NCI-H82 treated with DMSO at 0.1 percent for 48 hours (cell line): ENCODE measurements at regions not wholly inside any gene's neighbourhood (a gene's known extent, or its start where the extent isn't known, plus 50 kb on each side); places are given as distances from the start of the nearest gene placed in this dataset.
"Not testable (repeated sequence)": the region's sequence is repeated elsewhere in the genome, so short reads cannot be mapped to it uniquely, and the experiment has no call there.

ENCODE experiments used
- DNase-seq: peaks from one replicate; lab custom pipeline; 2025; ENCODE audit not compliant: unreplicated experiment; lab: John Stamatoyannopoulos, UW

GRCh38 chr13:44713788-44714469 lies 137.8 kb upstream of the TSC22D1 start:
- DNase-seq, result no peak

GRCh38 chr13:44711706-44712105 lies 135.6 kb upstream of the TSC22D1 start:
- no peak for DNase-seq

- DNase-seq, result no peak
These were observed 134.4 kb upstream of the TSC22D1 start for GRCh38 chr13:44710576-44710975.

GRCh38 chr13:44704811-44705210 lies 128.7 kb upstream of the TSC22D1 start:
- DNase-seq, result not testable (repeated sequence)

GRCh38 chr13:44703371-44703770 lies 127.2 kb upstream of the TSC22D1 start:
- DNase-seq, result no peak

- no peak for DNase-seq
These were observed 121.9 kb upstream of the TSC22D1 start for GRCh38 chr13:44698066-44698465.

GRCh38 chr13:44697058-44697457 lies 120.9 kb upstream of the TSC22D1 start:
- DNase-seq, result no peak

GRCh38 chr13:44695520-44695919 lies 119.4 kb upstream of the TSC22D1 start:
- no peak for DNase-seq

- no peak for DNase-seq
These were observed 118.7 kb upstream of the TSC22D1 start for GRCh38 chr13:44694842-44695241.

- DNase-seq, result no peak
These were observed 118.2 kb upstream of the TSC22D1 start for GRCh38 chr13:44694291-44694690.

GRCh38 chr13:44693156-44693764 lies 117.1 kb upstream of the TSC22D1 start:
- DNase-seq, result no peak

GRCh38 chr13:44692173-44692713 lies 116.1 kb upstream of the TSC22D1 start:
- DNase-seq, result no peak

- no peak for DNase-seq
These were observed 114.2 kb upstream of the TSC22D1 start for GRCh38 chr13:44690376-44690775.

- no peak for DNase-seq
These were observed 112.5 kb upstream of the TSC22D1 start for GRCh38 chr13:44688652-44689051.

GRCh38 chr13:44686531-44686934 lies 110.4 kb upstream of the TSC22D1 start:
- DNase-seq, result no peak

GRCh38 chr13:44685641-44686040 lies 109.5 kb upstream of the TSC22D1 start:
- DNase-seq, result no peak

- DNase-seq, result not testable (repeated sequence)
These were observed 106.3 kb upstream of the TSC22D1 start for GRCh38 chr13:44682416-44682815.

- DNase-seq, result no peak
These were observed 104.7 kb upstream of the TSC22D1 start for GRCh38 chr13:44680746-44681355.

GRCh38 chr13:44679597-44679996 lies 103.5 kb upstream of the TSC22D1 start:
- DNase-seq, result no peak

- no peak for DNase-seq
These were observed 102.1 kb upstream of the TSC22D1 start for GRCh38 chr13:44678197-44678596.

GRCh38 chr13:44676534-44676933 lies 100.4 kb upstream of the TSC22D1 start:
- no peak for DNase-seq

- DNase-seq, result no peak
These were observed 93.4 kb upstream of the TSC22D1 start for GRCh38 chr13:44669534-44669933.
